ENCODE measurements at regions not wholly inside any gene's neighbourhood (a gene's known extent, or its start where the extent isn't known, plus 50 kb on each side); places are given as distances from the start of the nearest gene placed in this dataset.

DNA sequence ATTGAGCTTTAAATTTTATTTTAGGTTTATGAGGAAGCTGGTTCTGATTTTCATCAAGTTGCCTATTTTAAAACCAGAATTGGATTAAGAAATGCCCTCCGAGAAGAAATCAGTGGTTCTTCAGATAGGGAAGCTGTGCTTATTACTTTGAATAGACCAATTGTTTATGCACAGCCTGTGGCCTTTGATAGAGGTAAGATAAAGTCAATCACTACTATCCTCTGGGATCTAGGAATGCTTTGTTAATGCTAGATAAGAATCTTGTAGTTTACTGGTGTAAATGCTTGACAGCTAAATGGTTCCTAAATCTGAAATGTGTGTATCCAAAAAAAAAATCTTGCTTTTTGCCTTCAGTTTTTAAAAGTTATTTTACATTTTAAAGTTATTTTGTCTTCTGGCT is 73.0 kb upstream of the ADAD1 start:
- no peak for DNase-seq

DNA sequence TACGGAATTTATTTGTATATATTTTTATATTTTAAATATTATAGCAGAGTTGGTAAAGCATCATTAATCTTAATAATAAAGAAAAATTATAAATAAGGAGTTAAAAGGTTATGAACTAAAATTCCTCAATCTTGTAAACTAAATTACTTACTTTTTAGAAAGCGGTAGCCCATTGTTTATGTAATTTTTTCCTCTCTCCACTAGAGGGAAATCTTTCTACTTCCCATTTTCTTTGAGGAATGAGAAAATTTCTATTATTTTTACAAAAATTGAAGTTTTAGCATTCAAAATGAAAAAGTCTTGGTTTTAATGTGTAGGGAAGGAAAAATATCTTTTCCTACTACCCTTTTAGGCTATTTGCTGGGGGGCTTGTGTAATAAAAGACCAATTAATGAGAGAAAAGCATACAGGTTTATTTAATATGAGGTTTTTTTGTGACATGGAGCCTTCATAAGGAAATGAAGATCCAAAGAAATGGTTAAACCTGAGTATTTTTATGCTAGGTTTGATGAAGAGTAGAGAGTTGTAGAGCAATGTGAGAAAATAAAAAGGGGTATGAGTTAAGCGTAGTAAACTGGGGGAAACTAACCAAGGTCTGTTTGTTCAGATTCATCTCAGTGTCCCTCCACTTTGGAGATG is 68.7 kb upstream of the ADAD1 start:
- no peak for DNase-seq

- no peak for DNase-seq
Measured at GRCh38 chr4:122313006-122313646, 65.7 kb upstream of the ADAD1 start.

GRCh38 chr4:122326908-122327307 is 51.9 kb upstream of the ADAD1 start:
- no peak for DNase-seq

DNA sequence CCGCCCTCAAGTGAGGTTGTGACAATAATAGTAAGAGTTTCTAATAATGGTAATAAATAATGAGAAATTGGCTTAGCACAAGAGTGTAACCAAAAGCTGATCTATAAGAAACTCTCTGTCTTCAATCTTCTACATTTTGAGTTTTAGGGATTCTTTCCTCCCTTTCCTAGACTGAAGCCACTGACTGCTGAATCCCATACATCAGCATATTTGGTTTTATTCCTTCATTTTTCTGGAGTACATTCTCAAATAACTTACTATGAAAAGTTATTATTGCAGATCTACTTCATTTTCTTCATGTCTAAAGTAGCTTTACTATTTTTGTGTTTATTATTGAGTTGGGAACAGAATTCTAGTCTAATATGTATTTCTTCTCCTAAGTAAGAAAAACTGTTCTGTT is 49.9 kb upstream of the ADAD1 start:
- DNase-seq: no peak
